SK-N-SH (cell line): ENCODE measurements at regions not wholly inside any gene's neighbourhood (a gene's known extent, or its start where the extent isn't known, plus 50 kb on each side); places are given as distances from the start of the nearest gene placed in this dataset.

Source experiments
- CTCF ChIA-PET: fragments of 300-600, 350-600 bp; formaldehyde crosslinking; extraction: SDS; loops from one replicate; lab custom pipeline; 2021; lab: Yijun Ruan, JAX
- POLR2A ChIA-PET: fragments of 350-600 bp; sonication (Branson Sonifier 250); formaldehyde crosslinking; extraction: SDS; loops from one replicate; lab custom pipeline; 2020; ENCODE audit warnings: antibody characterized with exemption, inconsistent platforms; lab: Yijun Ruan, JAX
- DNase-seq: peaks from one replicate; pipeline ENCODE4 v3.0.0; 2012
- H2AFZ ChIP-seq: fragments of 200-600 bp; sonication (generic); 2 replicates; pipeline ENCODE4 v1.8.1; 2016; ENCODE audit warnings: antibody characterized with exemption, mild to moderate bottlenecking, low read depth
- H3F3A ChIP-seq: fragments of 200-600 bp; sonication (generic); replicated peaks from 2 replicates; pipeline ENCODE3; 2016; ENCODE audit warnings: antibody characterized with exemption, mild to moderate bottlenecking; ENCODE audit not compliant: insufficient read depth
- H3K27ac ChIP-seq, 2 experiments: fragments of 200-500 bp in 1 of 2; fragments of 200-600 bp in 1 of 2; sonication (Bioruptor generic) in 1 of 2; sonication (generic), shearing (Covaris generic) in 1 of 2; 2 replicates each; pipeline versions ENCODE4 v1.5.1 to v1.6.1; 2014 to 2016; ENCODE audit warnings: low read depth in 2 of 2, inconsistent platforms in 1 of 2, low read length in 1 of 2, mild to moderate bottlenecking in 1 of 2, mixed read lengths in 1 of 2
- H3K27me3 ChIP-seq: fragments of 200-600 bp; sonication (generic), shearing (Covaris generic); 2 replicates; pipeline ENCODE4 v1.6.1; 2016; ENCODE audit warnings: mixed run types; ENCODE audit not compliant: insufficient read depth
- H3K36me3 ChIP-seq, 2 experiments: fragments of 200-500 bp in 1 of 2; fragments of 200-600 bp in 1 of 2; sonication (Bioruptor generic) in 1 of 2; sonication (generic) in 1 of 2; replicated peaks in 1 of 2; 2 replicates each; pipeline versions ENCODE3 to v1.5.1; 2014 to 2016; ENCODE audit warnings: low read length in 1 of 2, mild to moderate bottlenecking in 1 of 2; ENCODE audit not compliant: insufficient read depth in 2 of 2, control insufficient read depth in 1 of 2
- H3K4me1 ChIP-seq, 2 experiments: fragments of 200-500 bp in 1 of 2; fragments of 200-600 bp in 1 of 2; sonication (Bioruptor generic) in 1 of 2; sonication (generic), shearing (Covaris generic) in 1 of 2; 2 replicates each; pipeline versions ENCODE4 v1.5.1 to v1.6.1; 2014 to 2016; ENCODE audit warnings: low read depth in 1 of 2, low read length in 1 of 2, mixed run types in 1 of 2; ENCODE audit not compliant: insufficient read depth in 2 of 2, control insufficient read depth in 1 of 2
- H3K4me2 ChIP-seq: fragments of 200-600 bp; sonication (generic), shearing (Covaris generic); 2 replicates; pipeline ENCODE4 v1.6.1; 2017; ENCODE audit warnings: mixed run types
- H3K4me3 ChIP-seq, 2 experiments: fragments of 200-500 bp in 1 of 2; fragments of 200-600 bp in 1 of 2; sonication (Bioruptor generic) in 1 of 2; sonication (generic), shearing (Covaris generic) in 1 of 2; 2 replicates each; pipeline versions ENCODE4 v1.5.1 to v1.8.1; 2014 to 2016; ENCODE audit warnings: low read depth in 2 of 2, inconsistent platforms in 1 of 2, low read length in 1 of 2, mild to moderate bottlenecking in 1 of 2, mixed read lengths in 1 of 2, moderate library complexity in 1 of 2
- H3K79me2 ChIP-seq: fragments of 200-600 bp; sonication (generic); 2 replicates; pipeline ENCODE4 v1.8.1; 2017; ENCODE audit warnings: mild to moderate bottlenecking; ENCODE audit not compliant: insufficient read depth
- H3K9ac ChIP-seq: fragments of 200-600 bp; sonication (generic); 2 replicates; pipeline ENCODE4 v1.6.1; 2017; ENCODE audit warnings: mixed run types
- H3K9me2 ChIP-seq: fragments of 200-600 bp; sonication (generic); 2 replicates; pipeline ENCODE4 v1.6.1; 2017; ENCODE audit warnings: mixed run types
- H3K9me3 ChIP-seq: fragments of 200-600 bp; sonication (generic); 2 replicates; pipeline ENCODE4 v1.6.1; 2017; ENCODE audit warnings: mixed run types, mild to moderate bottlenecking, moderate library complexity
- H4K20me1 ChIP-seq: fragments of 200-600 bp; sonication (generic); 2 replicates; pipeline ENCODE4 v1.6.1; 2017; ENCODE audit warnings: mild to moderate bottlenecking, mixed run types; ENCODE audit not compliant: insufficient read depth
- ELF1 ChIP-seq: IDR thresholded peaks from 2 replicates; pipeline ENCODE4 v1.4.0; 2012
- EP300 ChIP-seq, 2 experiments: IDR thresholded peaks; 2 replicates each; pipeline versions ENCODE4 v1.4.0 to v1.6.1; 2012; ENCODE audit warnings: borderline replicate concordance in 1 of 2, low read depth in 1 of 2, low read length in 1 of 2
- GABPA ChIP-seq: IDR thresholded peaks from 2 replicates; pipeline ENCODE4 v1.4.0; 2012; ENCODE audit warnings: low read depth, mild to moderate bottlenecking
- GATA2 ChIP-seq: sonication (generic); formaldehyde crosslinking; IDR thresholded peaks from 2 replicates; pipeline ENCODE4 v1.5.0; 2020; ENCODE audit warnings: mild to moderate bottlenecking, missing genetic modification reagents
- MEF2A ChIP-seq: IDR thresholded peaks from 2 replicates; pipeline ENCODE4 v1.4.0; 2012; ENCODE audit warnings: low read depth, borderline replicate concordance
- MXI1 ChIP-seq: IDR thresholded peaks from 2 replicates; pipeline ENCODE4 v1.6.1; 2012; ENCODE audit warnings: mild to moderate bottlenecking, low read depth, low read length, improper control_type of control experiment
- RFX5 ChIP-seq: IDR thresholded peaks from 2 replicates; pipeline ENCODE4 v1.6.1; 2012; ENCODE audit warnings: mild to moderate bottlenecking, improper control_type of control experiment, low read length
- TAF1 ChIP-seq: IDR thresholded peaks from 2 replicates; pipeline ENCODE4 v1.6.1; 2012; ENCODE audit warnings: low read depth, mild to moderate bottlenecking, low read length, moderate library complexity, borderline replicate concordance
- TEAD4 ChIP-seq: IDR thresholded peaks from 2 replicates; pipeline ENCODE4 v1.4.0; 2012; ENCODE audit warnings: mild to moderate bottlenecking, borderline replicate concordance; ENCODE audit not compliant: insufficient read depth
- WGBS: methylation state at CpG from one replicate; pipeline ENCODE4 v1.1.6; 2017; ENCODE audit warnings: low lambda C conversion rate; 5-methylcytosine and 5-hydroxymethylcytosine counted together
- TF ChIP-seq, protein P1 (sequence below): IDR thresholded peaks from 2 replicates; pipeline ENCODE4 v1.4.0; 2012; ENCODE audit warnings: low read depth, borderline replicate concordance
- TF ChIP-seq, protein P2 (sequence below): IDR thresholded peaks from 2 replicates; pipeline ENCODE4 v1.6.1; 2012; ENCODE audit warnings: mild to moderate bottlenecking, low read depth, low read length, moderate library complexity

- no peaks in the 10 kb centered on the region for H3K36me3 ChIP-seq
- no peak overlapping the region for H3K4me2 ChIP-seq
- H3K79me2 ChIP-seq, result no peaks in the 10 kb centered on the region
- 34% methylated on average over 2 of the region's 2 CpGs for WGBS
- H2AFZ ChIP-seq, result no peak overlapping the region
- H3K27ac ChIP-seq, result no peak overlapping the region
- no peaks in the 10 kb centered on the region; a peak in 1 of 4 replicates for H3K4me1 ChIP-seq
- H3K9ac ChIP-seq, result no peak overlapping the region
- H3K4me3 ChIP-seq, result no peak overlapping the region
- ChIA-PET POLR2A (no interaction called here), CTCF (interaction anchor here (0.6 kb wide), 1 partner anchor 1598 kb away, joined by 3 read pairs; no protein-coding TSS in a partner anchor)
- H3K9me3 ChIP-seq, result no peaks in the 10 kb centered on the region
- H3F3A ChIP-seq, result no peaks in the 10 kb centered on the region
- no peaks in the 10 kb centered on the region for H3K9me2 ChIP-seq
- TF ChIP-seq TAF1, result no peak
- no peak for TF ChIP-seq TEAD4
- no peak for TF ChIP-seq GATA2 (CRISPR knock-in tag)
- TF ChIP-seq RFX5, result no peak
- TF ChIP-seq, protein P1, sequence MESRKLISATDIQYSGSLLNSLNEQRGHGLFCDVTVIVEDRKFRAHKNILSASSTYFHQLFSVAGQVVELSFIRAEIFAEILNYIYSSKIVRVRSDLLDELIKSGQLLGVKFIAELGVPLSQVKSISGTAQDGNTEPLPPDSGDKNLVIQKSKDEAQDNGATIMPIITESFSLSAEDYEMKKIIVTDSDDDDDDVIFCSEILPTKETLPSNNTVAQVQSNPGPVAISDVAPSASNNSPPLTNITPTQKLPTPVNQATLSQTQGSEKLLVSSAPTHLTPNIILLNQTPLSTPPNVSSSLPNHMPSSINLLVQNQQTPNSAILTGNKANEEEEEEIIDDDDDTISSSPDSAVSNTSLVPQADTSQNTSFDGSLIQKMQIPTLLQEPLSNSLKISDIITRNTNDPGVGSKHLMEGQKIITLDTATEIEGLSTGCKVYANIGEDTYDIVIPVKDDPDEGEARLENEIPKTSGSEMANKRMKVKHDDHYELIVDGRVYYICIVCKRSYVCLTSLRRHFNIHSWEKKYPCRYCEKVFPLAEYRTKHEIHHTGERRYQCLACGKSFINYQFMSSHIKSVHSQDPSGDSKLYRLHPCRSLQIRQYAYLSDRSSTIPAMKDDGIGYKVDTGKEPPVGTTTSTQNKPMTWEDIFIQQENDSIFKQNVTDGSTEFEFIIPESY, result no peak
- TF ChIP-seq EP300 (IDR thresholded peaks at IDR 0.05; ENCODE audit: borderline replicate concordance in 1 of 2, low read depth in 1 of 2, low read length in 1 of 2), result no peak
- TF ChIP-seq MEF2A, result no peak
- TF ChIP-seq GABPA, result no peak
- TF ChIP-seq, protein P2, sequence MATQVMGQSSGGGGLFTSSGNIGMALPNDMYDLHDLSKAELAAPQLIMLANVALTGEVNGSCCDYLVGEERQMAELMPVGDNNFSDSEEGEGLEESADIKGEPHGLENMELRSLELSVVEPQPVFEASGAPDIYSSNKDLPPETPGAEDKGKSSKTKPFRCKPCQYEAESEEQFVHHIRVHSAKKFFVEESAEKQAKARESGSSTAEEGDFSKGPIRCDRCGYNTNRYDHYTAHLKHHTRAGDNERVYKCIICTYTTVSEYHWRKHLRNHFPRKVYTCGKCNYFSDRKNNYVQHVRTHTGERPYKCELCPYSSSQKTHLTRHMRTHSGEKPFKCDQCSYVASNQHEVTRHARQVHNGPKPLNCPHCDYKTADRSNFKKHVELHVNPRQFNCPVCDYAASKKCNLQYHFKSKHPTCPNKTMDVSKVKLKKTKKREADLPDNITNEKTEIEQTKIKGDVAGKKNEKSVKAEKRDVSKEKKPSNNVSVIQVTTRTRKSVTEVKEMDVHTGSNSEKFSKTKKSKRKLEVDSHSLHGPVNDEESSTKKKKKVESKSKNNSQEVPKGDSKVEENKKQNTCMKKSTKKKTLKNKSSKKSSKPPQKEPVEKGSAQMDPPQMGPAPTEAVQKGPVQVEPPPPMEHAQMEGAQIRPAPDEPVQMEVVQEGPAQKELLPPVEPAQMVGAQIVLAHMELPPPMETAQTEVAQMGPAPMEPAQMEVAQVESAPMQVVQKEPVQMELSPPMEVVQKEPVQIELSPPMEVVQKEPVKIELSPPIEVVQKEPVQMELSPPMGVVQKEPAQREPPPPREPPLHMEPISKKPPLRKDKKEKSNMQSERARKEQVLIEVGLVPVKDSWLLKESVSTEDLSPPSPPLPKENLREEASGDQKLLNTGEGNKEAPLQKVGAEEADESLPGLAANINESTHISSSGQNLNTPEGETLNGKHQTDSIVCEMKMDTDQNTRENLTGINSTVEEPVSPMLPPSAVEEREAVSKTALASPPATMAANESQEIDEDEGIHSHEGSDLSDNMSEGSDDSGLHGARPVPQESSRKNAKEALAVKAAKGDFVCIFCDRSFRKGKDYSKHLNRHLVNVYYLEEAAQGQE, result no peak
- no peak for DNase-seq
- no peaks in the 10 kb centered on the region for H3K27me3 ChIP-seq
- H4K20me1 ChIP-seq, result no peaks in the 10 kb centered on the region
These were observed 836.5 kb upstream of the SEMA6D start for GRCh38 chr15:46880791-46881190.

- DNase-seq, result peak; percentile 1
- H3F3A ChIP-seq, result no peaks in the 10 kb centered on the region
- H4K20me1 ChIP-seq, result no peaks in the 10 kb centered on the region
- no peak overlapping the region for H2AFZ ChIP-seq
- no peaks in the 10 kb centered on the region for H3K9me2 ChIP-seq
- H3K27me3 ChIP-seq, result no peaks in the 10 kb centered on the region
- no peak overlapping the region for H3K4me3 ChIP-seq
- WGBS, result 6% methylated on average over 4 of the region's 4 CpGs
- peaks cover 0 to under 1% of the 10 kb centered on the region in 2 experiments; a peak in 2 of 4 replicates for H3K4me1 ChIP-seq
- H3K79me2 ChIP-seq, result no peaks in the 10 kb centered on the region
- no peak overlapping the region for H3K9ac ChIP-seq
- H3K4me2 ChIP-seq, result no peak overlapping the region
- H3K36me3 ChIP-seq, result no peaks in the 10 kb centered on the region
- peak overlapping the region in 1 of 2 experiments; percentile 16; a peak in 1 of 4 replicates for H3K27ac ChIP-seq
- TF ChIP-seq TEAD4 (no peak), GATA2 (CRISPR knock-in tag) (0 out of 2 replicates have a peak, but pooled peaks have one; percentile 16), MXI1 (no peak), ELF1 (no peak)
- POLR2A ChIA-PET, result no interaction called here
- no peaks in the 10 kb centered on the region for H3K9me3 ChIP-seq
- CTCF ChIA-PET, result interaction anchor here (0.7 to 2.0 kb wide), 2 partner anchors 23 to 579 kb away, joined by 3 to 4 read pairs; no protein-coding TSS in a partner anchor
These were observed 824.6 kb upstream of the SEMA6D start for GRCh38 chr15:46892621-46893160.
